T-helper 1 cell (primary cell): ENCODE measurements at regions not wholly inside any gene's neighbourhood (a gene's known extent, or its start where the extent isn't known, plus 50 kb on each side); places are given as distances from the start of the nearest gene placed in this dataset.

ENCODE experiments used
- DNase-seq, 5 donors: peaks; one replicate each; pipeline ENCODE4 v3.0.0-alpha.2; 2012 to 2020

- DNase-seq, result no peak
Observed at GRCh38 chr13:34422956-34423355, 519.1 kb upstream of the NBEA start.

DNA sequence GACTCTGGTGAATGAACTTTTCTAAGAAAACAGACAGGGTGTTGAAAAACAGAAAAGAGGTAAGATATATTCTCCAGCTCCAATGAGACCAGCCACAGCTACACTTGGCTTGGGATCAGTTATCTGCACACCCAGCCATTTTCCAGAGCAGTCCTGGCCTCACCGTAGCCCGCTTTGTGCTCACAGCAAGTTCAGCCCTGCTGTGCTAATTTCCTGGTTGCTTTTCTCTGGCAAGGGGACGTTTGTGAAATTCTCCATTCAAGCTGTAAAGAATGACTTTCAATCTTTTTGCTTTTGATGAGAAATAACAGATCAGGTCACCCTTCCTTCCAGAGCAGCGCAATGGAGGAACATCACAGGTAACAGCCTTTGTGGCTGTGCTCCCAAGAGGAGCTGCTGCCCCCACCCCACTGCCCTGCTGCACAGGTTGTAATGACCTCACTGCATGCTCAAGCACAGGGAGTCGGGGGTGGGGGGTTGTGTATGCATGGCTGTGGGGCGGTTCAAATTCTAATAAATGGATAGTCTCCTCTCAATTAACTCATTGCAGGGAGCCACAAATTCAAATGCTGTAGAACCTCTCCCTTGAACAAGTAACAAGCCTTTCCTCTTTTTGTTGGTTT, 516.6 kb upstream of the NBEA start:
- no peak for DNase-seq

- no peak for DNase-seq
Observed at GRCh38 chr13:34428911-34429310, 513.2 kb upstream of the NBEA start.

GRCh38 chr13:34430294-34430693, 511.8 kb upstream of the NBEA start:
- DNase-seq, result no peak

DNA sequence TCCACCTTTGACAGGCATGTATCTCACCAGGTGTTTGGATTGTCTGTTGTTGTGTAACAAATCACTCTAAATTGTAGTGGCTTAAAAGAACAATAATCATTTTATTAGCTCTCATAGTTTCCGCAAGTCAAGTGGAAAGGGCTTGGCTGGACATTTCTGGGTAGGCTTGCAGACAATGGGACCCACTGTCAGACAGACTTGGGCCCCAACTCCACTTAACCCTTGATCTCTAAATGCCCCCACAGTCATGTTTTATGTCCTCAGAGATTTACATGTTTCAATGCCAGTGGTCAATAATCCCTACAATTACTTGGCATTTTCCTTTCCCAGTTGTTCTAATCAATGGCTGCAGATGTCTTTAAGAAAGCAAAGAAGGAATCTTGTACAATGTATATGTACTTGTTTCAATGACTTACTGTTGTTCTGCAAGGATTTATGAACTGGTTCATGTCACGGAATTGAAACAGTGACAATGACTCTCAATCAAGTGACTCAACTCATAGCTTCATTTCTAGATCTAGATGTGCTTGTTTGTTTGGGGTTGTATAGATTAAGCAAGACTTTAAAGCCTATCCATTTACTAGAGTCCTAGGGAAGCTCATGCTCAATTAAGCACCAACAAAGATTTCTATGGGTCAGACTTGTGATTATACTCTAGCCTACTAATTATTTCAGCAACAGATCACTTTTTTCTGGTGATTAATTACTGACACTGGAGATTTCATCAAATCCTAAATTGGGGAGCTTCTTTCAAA, 510.1 kb upstream of the NBEA start:
- DNase-seq, result no peak

GRCh38 chr13:34435338-34435737, 506.7 kb upstream of the NBEA start:
- DNase-seq, result no peak

GRCh38 chr13:34437873-34438272, 504.2 kb upstream of the NBEA start:
- DNase-seq, result no peak

DNA sequence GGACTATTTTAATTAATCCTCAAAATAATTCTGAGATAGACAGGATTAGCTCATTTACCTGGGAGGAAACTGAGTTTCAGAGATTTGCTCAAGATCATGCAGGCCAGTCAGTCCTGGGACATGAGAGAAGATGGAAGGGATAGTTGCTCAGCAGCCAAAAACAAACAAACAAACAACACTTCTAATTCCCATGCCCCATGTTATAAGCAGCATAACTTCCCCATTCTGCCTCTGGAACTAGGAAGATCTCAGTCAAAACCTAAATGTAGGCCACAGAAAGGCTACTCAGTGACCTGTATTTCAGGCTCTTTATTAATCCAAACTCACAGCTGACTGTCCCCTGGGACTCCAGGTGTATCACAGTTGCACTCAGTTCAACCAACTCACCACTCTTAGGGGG, 489.2 kb upstream of the NBEA start:
- no peak for DNase-seq

DNA sequence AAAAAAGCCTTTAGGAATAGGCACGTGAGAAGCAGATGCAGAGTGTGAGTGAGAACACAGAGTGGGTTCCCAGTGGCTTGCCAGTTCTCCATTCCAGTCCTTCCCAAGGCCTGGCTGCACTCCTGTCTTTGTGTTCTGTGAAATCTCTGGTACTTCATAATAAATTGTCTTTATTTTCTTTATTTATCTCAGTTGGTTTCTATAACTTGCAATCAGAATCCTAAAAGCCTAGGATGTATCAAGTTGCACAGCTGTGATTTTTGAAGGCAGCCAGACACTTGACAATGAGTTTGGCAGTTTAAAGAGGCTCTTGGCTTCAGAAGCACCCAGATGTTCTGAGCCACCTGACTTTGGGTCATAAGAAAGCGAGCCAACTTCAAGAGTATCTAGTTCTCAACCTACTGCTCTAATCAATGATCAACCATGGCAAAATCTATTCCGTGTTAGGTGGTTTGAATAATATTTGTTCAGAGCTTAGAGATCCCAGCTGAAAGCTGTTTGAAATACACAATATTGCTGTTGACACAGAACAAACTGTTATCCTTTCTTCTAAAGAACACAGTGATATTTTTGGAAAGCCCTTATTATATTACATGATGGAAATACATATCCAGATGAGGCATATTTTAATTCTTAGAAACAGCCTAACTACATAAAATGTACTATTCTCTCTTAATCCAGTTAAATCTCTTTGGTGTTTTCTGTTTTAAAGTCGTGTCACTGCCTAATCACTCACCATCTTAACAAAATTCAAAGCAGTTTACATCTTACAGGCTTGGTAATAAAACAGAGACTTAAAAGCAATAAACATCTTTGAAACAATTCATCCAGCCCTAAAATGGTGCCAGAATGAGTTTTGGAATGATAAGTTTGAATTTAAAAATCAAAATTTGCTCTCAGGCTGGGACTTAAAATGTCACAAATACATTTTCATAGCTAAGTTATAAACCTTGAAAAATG, 483.0 kb upstream of the NBEA start:
- no peak for DNase-seq

GRCh38 chr13:34459856-34460255, 482.2 kb upstream of the NBEA start:
- no peak for DNase-seq

DNA sequence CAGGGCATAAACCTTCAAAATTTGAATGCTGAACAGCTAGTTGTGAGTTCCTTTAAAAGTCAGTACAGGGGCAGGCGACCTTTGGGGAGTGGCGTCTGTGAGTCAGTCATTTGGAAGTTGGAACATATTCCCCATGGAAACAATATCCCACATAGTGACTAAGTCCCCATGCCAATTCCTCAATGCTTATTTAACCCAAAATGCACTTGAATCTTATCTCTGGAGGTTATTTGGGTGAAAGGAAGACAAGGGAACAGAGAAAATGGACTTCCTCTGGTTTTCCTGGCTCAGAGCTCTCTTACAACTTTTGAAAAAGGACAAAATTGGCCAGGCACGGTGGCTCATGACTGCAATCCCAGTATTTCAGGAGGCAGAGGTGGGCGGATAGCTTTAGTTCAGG, 479.2 kb upstream of the NBEA start:
- no peak for DNase-seq

DNA sequence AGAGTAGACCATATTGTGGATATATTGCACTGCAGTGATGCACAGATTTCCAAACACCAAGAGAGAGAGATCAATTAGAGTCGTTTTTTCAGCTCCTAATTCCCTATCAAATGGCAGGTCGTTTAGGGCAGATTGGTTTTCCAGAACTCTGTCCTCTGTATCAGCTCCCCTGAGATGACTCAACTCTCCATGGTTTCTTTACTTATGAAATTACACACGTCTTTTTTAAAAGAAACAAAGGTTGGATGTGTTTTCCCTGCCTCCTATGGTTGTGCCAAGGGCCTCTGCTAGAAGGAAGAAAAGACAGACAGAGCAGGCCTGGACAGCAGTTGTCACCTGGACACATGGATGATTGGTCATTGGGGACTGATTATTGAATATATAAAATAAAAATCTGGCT, 478.1 kb upstream of the NBEA start:
- no peak for DNase-seq

GRCh38 chr13:34465423-34465922, 476.6 kb upstream of the NBEA start:
- DNase-seq, result no peak

DNA sequence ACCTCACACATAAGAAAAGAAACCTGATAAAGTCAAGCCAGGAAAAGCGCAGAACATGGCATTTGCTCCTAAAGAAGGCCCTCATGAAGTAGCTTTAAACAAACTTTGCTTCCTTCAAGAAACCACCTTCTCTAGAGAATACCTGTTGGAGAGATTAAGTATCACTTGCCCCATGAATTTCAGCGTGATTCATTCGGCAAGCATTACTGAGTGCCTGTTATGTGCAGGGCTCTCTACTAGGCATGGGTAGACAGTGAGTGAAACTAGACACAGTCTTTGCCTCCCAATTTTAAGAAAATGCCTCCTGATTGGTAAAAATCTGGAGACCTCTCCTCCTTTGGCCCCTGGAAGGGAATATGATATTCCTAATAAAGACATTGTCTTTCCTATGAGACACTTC, 475.8 kb upstream of the NBEA start:
- DNase-seq, result no peak

GRCh38 chr13:34467450-34468083, 474.5 kb upstream of the NBEA start:
- no peak for DNase-seq

GRCh38 chr13:34469196-34469986, 472.7 kb upstream of the NBEA start:
- no peak for DNase-seq

DNA sequence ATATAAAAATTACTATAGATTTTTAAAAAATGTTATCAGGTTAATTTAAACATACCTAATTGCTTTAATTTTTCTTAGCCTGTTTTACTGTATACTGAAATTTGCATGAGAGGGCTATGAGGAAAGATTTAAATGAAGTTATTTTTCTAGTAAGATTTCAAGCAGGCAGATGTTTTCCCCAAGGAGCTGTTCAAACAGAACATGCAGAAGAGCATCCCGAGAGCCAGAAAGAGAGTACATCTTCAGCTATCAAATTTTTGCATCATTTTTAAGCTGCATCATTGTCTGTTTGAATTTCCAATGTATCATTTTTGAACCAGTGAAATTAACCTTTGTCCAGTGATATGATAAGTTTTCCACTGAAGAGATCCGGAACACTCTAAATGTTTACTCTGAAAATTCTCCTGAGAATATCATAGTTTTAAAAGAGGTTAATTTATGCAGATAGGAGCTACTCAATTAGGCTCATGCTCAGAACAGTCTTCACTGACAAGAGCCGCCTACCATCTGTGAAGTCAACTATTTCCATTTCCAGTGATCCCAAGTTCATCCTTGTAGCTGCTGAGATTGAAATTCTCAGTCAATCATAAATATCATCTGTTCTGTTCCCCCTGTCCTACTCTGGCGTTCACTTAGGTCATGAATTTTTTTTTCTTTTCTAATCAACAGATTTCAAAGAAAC, 467.7 kb upstream of the NBEA start:
- no peak for DNase-seq

- no peak for DNase-seq
Observed at GRCh38 chr13:34478376-34478775, 463.7 kb upstream of the NBEA start.

DNA sequence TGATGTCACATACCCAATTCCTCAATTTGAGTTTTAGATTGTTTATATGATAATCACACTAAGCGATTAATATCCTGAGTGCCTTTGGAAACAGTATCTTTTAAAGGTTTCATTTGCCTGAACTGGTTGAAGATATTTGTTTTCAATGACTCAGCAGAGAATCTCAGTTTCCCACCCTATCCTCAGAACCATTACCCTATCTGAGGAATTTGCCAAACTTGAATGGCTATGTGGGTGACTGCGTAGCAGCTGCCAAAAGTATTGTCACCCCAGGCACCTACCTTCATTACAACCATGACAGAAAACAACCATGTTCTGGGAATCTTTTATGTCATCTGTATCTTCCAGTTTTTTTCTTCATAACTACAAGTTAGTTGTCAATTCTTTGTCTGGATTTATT, 440.1 kb upstream of the NBEA start:
- no peak for DNase-seq

- no peak for DNase-seq
Observed at GRCh38 chr13:34502621-34503020, 439.4 kb upstream of the NBEA start.

GRCh38 chr13:34506796-34507195, 435.3 kb upstream of the NBEA start:
- no peak for DNase-seq
